PFSK-1 (cell line): ENCODE measurements at regions not wholly inside any gene's neighbourhood (a gene's known extent, or its start where the extent isn't known, plus 50 kb on each side); places are given as distances from the start of the nearest gene placed in this dataset.

Source experiments
- POLR2AphosphoS5 ChIP-seq: IDR thresholded peaks from 2 replicates; pipeline ENCODE4 v1.6.1; 2012; ENCODE audit warnings: low read depth, mild to moderate bottlenecking, control low read depth, low read length, moderate library complexity
- SIN3A ChIP-seq: IDR thresholded peaks from 2 replicates; pipeline ENCODE4 v1.6.1; 2012; ENCODE audit warnings: mild to moderate bottlenecking, low read length, moderate library complexity, borderline replicate concordance; ENCODE audit not compliant: insufficient read depth
- TAF1 ChIP-seq: IDR thresholded peaks from 2 replicates; pipeline ENCODE4 v1.6.1; 2012; ENCODE audit warnings: low read length, control low read depth, borderline replicate concordance; ENCODE audit not compliant: insufficient read depth
- TF ChIP-seq, protein P1 (sequence below), 2 experiments: IDR thresholded peaks; 2 replicates each; pipeline versions ENCODE4 v1.6.1 to v1.8.0; 2011 to 2012; ENCODE audit warnings: low read depth in 2 of 2, low read length in 2 of 2, control low read depth in 1 of 2, inconsistent platforms in 1 of 2, mild to moderate bottlenecking in 1 of 2, moderate library complexity in 1 of 2; ENCODE audit not compliant: insufficient read depth in 1 of 2

DNA sequence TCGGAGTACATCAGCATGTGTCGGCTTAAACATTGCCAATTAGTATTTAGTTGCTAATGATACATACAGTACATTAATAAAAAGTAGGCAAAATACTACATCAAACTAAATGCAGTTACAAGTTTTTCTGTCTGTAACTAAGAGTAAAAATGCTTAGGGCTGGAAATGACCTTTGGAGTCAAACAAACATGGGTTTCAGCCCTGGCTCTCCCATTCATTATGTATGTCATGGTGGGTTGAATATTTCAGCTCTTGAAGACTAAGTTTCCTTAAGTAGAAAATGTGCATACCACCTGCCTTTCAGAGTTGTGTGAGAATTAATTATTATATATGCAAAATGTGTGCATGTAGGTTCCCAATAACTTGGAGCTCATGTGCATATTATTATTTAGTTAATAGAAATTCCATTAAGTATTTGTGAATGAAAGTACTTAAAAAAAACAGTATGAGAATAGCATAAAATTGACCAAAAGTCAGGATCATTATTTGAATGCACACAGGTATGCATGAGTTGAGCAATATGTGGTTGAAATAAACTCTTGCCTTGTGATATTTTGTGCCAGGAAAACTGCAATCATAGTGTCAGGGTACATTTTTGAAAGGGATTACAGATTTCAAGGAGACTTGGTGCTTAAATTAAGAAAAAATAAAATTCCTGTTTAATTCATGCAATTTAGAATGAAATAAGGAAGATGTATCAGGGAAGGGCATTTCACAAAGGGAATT is 2048.7 kb downstream of the PCDH7 start:
- TF ChIP-seq POLR2AphosphoS5 (no peak), SIN3A (no peak), TAF1 (no peak)
- TF ChIP-seq, protein P1, sequence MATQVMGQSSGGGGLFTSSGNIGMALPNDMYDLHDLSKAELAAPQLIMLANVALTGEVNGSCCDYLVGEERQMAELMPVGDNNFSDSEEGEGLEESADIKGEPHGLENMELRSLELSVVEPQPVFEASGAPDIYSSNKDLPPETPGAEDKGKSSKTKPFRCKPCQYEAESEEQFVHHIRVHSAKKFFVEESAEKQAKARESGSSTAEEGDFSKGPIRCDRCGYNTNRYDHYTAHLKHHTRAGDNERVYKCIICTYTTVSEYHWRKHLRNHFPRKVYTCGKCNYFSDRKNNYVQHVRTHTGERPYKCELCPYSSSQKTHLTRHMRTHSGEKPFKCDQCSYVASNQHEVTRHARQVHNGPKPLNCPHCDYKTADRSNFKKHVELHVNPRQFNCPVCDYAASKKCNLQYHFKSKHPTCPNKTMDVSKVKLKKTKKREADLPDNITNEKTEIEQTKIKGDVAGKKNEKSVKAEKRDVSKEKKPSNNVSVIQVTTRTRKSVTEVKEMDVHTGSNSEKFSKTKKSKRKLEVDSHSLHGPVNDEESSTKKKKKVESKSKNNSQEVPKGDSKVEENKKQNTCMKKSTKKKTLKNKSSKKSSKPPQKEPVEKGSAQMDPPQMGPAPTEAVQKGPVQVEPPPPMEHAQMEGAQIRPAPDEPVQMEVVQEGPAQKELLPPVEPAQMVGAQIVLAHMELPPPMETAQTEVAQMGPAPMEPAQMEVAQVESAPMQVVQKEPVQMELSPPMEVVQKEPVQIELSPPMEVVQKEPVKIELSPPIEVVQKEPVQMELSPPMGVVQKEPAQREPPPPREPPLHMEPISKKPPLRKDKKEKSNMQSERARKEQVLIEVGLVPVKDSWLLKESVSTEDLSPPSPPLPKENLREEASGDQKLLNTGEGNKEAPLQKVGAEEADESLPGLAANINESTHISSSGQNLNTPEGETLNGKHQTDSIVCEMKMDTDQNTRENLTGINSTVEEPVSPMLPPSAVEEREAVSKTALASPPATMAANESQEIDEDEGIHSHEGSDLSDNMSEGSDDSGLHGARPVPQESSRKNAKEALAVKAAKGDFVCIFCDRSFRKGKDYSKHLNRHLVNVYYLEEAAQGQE (IDR thresholded peaks at IDR 0.05; ENCODE audit: insufficient read depth in 1 of 2, low read depth in 2 of 2, low read length in 2 of 2), result no peak
